ENCODE measurements at regions not wholly inside any gene's neighbourhood (a gene's known extent, or its start where the extent isn't known, plus 50 kb on each side); places are given as distances from the start of the nearest gene placed in this dataset.

DNA sequence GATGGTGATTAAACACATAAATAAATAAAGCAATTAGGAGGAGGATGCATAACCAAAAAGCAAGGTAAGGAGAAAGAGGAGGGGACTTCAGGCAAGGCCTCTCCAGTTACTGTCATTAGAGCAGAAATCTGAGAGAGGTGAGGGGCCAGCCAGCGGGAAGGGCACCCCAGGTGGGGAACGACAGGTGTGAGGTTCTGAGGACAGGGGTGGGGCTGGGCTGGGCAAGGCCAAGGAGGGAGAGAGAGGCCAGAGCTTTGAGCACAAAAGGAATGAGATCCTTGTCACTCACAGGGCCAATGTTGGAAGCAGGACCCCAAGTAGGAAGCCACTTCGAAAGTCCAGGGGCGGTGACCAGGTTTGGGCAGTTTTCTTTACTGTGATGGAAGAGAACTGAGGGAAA lies 182.2 kb upstream of the RAB4A start:
- Histone ChIP-seq H3K27me3 (peaks cover 0 to 3% (median 0%) of the 10 kb centered on the region in 9 donors), H3K9me3 (peaks cover 0 to 7% (median 0%) of the 10 kb centered on the region in 12 donors), H3K27ac (no peak overlapping the region), H3K36me3 (no peaks in the 10 kb centered on the region), H3K4me3 (no peak overlapping the region), H3K4me1 (peaks cover 0 to 13% (median 0%) of the 10 kb centered on the region in 12 donors)
- no peak for ATAC-seq
- 71 to 94% (median 90%) methylated on average over 4 of the region's 4 CpGs for WGBS, 4 donors
- DNase-seq: no peak
- TF ChIP-seq POLR2A (IDR thresholded peaks at IDR 0.05): no peak
- TF ChIP-seq, protein P1, sequence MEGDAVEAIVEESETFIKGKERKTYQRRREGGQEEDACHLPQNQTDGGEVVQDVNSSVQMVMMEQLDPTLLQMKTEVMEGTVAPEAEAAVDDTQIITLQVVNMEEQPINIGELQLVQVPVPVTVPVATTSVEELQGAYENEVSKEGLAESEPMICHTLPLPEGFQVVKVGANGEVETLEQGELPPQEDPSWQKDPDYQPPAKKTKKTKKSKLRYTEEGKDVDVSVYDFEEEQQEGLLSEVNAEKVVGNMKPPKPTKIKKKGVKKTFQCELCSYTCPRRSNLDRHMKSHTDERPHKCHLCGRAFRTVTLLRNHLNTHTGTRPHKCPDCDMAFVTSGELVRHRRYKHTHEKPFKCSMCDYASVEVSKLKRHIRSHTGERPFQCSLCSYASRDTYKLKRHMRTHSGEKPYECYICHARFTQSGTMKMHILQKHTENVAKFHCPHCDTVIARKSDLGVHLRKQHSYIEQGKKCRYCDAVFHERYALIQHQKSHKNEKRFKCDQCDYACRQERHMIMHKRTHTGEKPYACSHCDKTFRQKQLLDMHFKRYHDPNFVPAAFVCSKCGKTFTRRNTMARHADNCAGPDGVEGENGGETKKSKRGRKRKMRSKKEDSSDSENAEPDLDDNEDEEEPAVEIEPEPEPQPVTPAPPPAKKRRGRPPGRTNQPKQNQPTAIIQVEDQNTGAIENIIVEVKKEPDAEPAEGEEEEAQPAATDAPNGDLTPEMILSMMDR (IDR thresholded peaks at IDR 0.05): no peak
- intact Hi-C loops (cut with DNase I): loop anchor here in 1 of 10 donors (10.0 kb wide), 1 partner anchor 136 kb away; no protein-coding TSS in a partner anchor

DNA sequence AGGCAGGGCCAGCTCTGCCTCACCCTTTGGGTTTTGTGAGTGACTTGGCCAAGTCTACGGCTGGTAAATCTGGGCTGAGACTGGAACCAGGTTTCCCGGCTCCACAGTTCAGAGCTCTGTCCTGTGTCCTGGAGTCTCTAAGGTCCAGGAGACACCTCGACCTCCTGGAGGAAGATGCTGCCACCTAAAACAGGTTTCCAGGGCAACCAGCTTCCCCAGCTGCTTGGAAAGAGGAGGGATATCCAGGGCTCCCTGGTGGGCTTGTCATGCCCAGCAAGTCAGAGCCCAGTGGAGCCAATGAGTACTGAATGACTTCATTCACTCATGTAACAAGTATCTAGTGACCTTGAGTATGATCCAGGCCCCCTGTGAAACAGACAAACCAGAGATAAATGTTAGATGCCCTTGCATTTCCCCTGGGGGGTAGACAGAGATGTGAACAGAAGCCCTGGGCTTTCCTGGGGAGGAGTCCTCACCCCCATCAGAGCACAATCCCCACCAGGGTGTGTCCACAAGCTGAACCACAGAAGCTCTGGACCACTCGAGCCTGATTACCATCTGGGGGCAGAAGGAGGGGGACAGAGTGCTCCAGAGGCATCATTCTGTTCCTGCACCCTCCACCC lies 181.2 kb upstream of the RAB4A start:
- peaks cover 0 to 3% (median 0%) of the 10 kb centered on the region in 9 donors for H3K27me3 ChIP-seq
- intact Hi-C loops (cut with DNase I): loop anchor here in 1 of 10 donors (10.0 kb wide), 1 partner anchor 135 kb away; no protein-coding TSS in a partner anchor
- no peak for DNase-seq
- no peaks in the 10 kb centered on the region for H3K36me3 ChIP-seq
- H3K9me3 ChIP-seq: no peaks in the 10 kb centered on the region
- no peak for ATAC-seq
- H3K4me1 ChIP-seq: peaks cover 0 to 13% (median 0%) of the 10 kb centered on the region in 12 donors
- no peak overlapping the region for H3K4me3 ChIP-seq
- 59 to 68% (median 66%) methylated on average over 4 of the region's 4 CpGs for WGBS, 4 donors
- TF ChIP-seq, protein P1 (IDR thresholded peaks at IDR 0.05): no peak
- TF ChIP-seq POLR2A (IDR thresholded peaks at IDR 0.05): no peak
- no peak overlapping the region for H3K27ac ChIP-seq

DNA sequence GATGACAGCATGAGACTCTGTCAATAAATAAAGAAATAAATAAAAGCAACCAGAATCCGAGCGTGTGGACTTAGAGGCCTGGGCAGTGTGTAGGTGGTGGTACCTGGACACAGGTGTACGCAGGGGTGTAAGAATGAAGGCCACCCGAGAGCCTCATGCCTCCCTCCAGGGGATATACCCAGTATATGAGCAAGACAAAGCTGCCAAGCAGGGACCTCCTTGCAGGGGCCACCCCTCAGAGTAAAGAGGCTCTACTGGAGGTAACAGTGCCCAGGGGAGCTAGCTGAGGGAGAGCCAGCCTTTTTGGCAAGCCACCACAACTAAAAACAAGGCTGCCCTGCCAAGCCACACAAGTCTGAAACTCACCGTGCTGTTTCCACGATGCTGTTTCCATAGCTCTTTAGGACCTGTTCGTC lies 179.2 kb upstream of the RAB4A start:
- DNase-seq (no peak), ATAC-seq (no peak)
- intact Hi-C loops (cut with DNase I): no loop called here
- TF ChIP-seq, protein P1 (IDR thresholded peaks at IDR 0.05): no peak
- TF ChIP-seq POLR2A (IDR thresholded peaks at IDR 0.05): no peak
- WGBS, 4 donors: 72 to 80% (median 76%) methylated on average over 7 of the region's 7 CpGs
- Histone ChIP-seq H3K9me3 (peaks cover 0 to 6% (median 0%) of the 10 kb centered on the region in 12 donors), H3K27ac (no peak overlapping the region), H3K36me3 (no peaks in the 10 kb centered on the region), H3K4me1 (peaks cover 0 to 9% (median 0%) of the 10 kb centered on the region in 12 donors), H3K27me3 (peaks cover 0 to 3% (median 0%) of the 10 kb centered on the region in 9 donors), H3K4me3 (no peak overlapping the region)

DNA sequence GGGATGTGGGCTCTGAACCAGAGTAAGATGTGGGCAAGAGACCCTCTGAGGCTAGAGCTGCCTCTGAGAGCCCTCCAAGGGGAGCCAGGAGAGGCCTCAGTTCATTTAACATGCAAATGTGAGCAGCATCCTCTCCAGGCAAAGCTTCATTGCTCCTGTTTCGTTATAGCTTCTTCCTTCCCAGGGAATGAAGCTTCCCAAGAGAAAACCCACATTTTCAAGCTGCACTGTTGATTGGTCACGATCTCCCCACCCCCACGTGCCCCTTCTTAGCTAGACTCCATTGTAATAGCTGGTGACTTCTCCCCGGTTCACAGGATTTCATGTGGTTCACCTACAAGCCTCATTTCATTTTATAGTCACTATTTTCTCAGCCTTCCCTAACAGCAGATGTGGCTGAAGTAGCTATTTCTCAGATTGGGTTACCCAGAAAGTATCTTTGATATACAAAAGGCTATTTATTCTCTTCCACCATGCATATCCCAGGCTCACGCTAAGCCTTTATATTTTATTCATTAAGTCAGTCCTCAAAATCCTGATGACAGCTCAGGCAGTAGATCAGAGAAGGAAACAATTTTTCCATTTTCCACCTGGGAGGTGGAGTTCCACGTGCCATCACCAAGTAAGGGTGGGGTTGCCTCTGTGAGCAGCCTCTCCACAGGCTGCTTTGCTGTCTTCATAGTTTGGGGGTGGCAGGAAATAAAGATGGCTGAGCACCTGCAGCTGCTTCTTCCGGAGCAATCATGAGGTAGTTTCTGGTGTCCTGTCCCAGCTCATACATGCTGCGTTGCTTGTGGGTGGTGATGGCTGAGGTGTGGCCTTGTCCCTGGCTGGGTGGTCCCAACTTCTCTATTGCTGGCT lies 178.3 kb upstream of the RAB4A start:
- DNase-seq (no peak), ATAC-seq (no peak)
- peaks cover 0 to under 1% (median 0%) of the 10 kb centered on the region in 12 donors for H3K4me1 ChIP-seq
- no peaks in the 10 kb centered on the region for H3K36me3 ChIP-seq
- peaks cover 0 to 6% (median 0%) of the 10 kb centered on the region in 12 donors for H3K9me3 ChIP-seq
- TF ChIP-seq POLR2A (IDR thresholded peaks at IDR 0.05): no peak
- TF ChIP-seq, protein P1 (IDR thresholded peaks at IDR 0.05): no peak
- intact Hi-C loops (cut with DNase I): no loop called here
- H3K27me3 ChIP-seq: peaks cover 0 to 3% (median 0%) of the 10 kb centered on the region in 9 donors
- no peak overlapping the region for H3K27ac ChIP-seq
- 52 to 65% (median 57%) methylated on average over 8 of the region's 8 CpGs for WGBS, 4 donors
- no peak overlapping the region for H3K4me3 ChIP-seq
